GM21367 (cell line): ENCODE measurements at regions not wholly inside any gene's neighbourhood (a gene's known extent, or its start where the extent isn't known, plus 50 kb on each side); places are given as distances from the start of the nearest gene placed in this dataset.

ENCODE experiments used
- ATAC-seq: cut with Tn5 transposase; IDR thresholded peaks from one replicate; pipeline ENCODE4 v1.9.1; 2021; ENCODE audit not compliant: unreplicated experiment

DNA sequence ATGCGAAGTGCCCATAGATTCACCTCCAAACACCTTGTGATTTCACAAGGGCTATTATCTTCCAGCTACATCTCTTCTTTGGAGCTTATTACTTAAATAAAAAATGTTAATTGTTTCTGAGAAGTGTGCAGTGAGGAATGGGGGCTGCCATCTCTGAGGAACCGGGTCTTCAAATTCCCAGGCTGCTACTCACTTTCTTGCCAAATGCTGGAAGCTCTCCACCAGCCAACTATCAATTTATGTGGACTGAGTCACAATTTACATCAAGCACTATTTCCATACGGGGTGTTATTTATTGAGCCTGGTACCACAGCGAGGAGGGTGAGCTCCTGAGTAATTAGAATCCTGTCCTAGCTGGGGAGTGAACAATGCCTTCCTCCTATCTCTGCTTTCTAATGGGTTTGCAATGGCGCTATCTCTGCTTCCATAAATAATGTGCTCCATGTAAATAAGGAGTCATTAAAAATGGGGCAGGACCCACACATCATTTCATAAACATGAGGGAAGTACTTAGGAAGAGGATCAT lies 898.3 kb downstream of the VRK1 start:
- ATAC-seq = no peak

- ATAC-seq = no peak
Observed at GRCh38 chr14:97697772-97698171, 900.6 kb downstream of the VRK1 start.

DNA sequence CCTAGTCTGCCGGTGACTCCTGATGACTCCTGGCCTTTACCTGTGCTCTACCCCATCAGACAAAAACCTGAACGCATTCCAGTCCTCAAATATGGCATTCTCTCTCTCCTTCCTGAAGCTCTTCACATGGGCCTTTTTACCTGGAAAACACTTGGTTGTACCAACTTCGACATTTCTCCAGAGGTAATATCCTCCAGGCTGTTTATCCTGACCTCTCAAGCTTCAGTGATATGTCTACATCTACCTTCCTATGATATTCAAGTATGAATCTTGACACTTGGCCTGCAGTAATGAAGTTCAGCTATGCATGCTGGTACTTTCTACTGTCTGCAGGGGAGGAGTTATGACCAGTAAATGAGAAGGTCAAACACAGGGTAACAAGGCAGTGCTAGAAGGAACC lies 901.8 kb downstream of the VRK1 start:
- ATAC-seq = no peak

DNA sequence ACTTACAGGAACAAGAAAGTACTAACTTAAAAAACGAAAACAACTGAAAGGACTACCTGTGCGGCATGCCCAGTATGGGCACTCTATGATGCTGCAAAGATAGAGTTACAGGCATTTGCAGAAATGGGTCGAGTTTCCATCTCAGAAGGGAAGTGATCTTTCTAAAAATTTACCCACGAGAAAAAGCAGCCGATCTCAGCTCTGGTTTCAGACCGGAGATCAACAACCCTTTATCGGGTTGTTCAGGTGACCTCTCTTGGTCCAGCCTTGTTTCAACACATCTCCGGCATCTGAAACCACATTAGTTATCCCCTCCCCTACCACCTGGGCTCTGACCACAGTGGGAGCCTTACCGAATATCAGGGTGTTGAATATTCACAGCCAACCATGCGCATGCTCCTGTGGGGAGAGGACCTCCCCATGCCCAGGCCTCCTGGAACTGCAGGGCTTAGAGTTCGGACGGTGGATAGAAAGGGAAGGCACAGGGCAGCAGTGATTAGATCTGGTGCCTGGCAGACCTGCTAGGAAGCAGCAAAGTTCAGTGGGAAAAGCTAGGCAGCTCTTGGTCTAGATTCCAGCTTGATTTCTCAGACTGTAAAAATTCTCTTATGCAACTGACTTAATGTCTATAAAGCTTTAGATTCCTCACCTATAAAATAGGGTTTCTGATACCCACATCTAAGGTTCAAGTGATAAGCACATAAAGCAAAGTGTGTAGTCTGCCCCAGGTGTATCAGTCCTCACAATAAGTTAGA lies 906.0 kb downstream of the VRK1 start:
- no peak for ATAC-seq

DNA sequence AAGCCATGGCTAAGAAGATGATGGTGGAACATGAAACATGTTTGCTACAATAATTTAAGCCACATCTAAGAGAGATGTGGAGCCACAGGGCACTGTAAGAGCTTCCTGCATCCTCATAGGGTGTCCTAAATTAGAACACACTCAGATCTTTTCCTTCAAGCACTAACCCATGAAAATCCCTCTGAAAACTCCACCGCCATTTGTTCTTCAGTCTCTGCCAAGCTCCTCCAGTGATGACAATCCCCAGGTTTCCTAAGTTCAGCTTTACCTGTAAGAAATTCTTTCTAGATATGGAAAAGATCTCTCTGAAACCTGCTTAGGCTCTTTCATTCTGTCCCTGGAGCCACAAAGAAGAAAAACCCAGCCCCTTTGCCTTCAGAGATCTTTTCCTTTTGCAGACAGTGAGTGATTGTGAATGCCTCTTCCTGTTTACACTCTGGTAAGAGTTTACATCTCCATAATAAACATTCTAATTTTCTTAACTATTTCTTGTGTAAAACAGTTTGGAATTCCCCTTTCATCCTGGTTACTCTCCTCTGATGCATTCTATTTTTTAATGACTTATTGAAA lies 907.2 kb downstream of the VRK1 start:
- no peak for ATAC-seq

- no peak for ATAC-seq
Observed at GRCh38 chr14:97705107-97705506, 907.9 kb downstream of the VRK1 start.

DNA sequence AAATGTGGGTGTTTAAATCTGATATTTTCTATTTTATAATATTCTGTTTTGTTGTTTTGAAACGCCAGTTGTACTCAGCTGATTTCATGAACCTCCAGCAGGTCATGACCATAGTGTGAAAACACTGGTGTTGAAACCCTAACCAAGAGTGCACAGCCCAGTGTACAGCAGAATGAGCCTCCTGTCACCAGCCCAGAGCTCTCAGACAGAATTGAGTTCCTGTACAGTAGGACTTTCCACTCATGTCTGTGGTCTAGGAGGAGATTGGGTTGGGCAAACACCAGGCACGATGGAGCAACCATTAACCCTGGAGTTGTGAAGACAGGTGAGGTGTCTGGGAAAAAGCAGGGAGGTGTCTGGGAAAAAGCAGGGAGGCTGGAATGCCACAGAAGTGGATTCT lies 908.8 kb downstream of the VRK1 start:
- ATAC-seq = no peak

DNA sequence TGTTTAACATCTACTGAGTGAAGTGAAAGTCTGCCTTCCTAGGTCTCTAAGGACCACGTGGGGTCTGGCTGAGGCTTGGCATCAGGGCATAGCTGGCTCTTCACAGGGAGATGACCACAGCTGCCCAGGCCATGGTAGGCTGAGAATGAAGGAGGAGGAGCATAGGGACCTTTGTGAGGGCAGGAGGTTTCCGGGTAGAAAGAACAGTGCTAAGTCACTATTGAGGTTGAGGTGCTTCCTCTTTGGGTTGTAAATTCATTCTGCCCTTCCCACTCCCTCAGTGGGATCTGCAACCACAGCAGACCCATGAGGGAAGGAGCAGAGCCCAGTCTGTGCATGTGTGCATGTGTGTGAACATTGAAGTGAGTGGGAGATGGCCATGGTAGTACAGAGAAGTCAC lies 909.6 kb downstream of the VRK1 start:
- ATAC-seq = no peak

GRCh38 chr14:97707603-97708002 lies 910.4 kb downstream of the VRK1 start:
- no peak for ATAC-seq

DNA sequence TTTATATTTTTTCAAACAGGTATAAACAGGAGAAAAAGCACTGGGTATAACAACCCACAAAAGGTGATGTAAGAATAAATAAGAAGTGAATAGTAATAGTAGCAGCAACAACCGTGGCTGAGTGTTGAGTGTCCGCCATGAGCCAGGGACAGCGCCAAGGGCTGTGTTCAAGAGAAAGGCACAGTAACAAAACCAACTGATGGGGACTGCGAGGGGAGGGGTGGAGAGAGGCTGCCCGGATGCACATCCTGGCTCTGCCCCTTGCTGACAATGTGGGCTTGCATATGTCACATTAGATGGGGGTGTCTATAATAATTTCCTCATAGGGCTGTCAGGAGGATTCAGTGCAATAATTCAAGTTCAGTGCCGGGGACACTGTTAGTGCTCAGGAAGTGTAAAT lies 912.4 kb downstream of the VRK1 start:
- ATAC-seq = no peak

- ATAC-seq = no peak
Observed at GRCh38 chr14:97710726-97711125, 913.5 kb downstream of the VRK1 start.

DNA sequence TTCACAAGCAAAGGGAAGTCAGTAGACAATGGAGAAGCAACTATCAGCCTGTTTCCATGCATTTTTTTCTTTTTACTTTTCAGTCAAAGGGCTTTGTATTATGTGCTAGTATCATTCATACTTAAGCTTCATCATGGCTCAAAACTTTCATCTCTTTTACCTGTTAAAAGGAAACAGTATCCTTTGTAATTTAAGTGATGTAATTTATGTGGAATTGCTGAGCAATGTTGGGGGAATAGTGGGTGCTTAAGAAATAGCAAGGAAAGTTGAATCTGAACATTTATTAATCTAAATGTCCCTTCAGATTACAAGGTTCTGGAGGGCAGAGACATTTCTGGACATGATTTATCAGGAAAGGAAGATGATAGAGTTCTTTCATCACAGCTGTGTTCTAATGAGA lies 915.3 kb downstream of the VRK1 start:
- ATAC-seq = no peak

DNA sequence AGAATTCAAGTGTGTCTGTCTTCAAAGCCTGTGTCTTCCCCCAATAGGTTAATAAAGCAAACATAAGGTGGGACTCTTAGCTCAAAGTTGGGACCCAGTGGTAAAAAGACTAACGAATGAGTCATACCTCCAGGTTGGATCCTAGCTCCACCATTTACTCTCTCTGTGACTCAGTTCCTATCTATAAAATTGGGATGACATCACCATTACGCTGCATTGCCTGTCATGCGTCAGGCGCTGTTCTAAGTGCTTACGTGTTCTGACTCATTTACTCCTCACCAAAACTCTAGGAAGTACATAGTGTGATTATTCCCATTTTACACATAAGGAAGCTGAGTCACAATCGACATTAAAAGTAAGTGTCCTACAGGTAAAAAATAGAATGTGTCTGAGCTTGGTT lies 915.8 kb downstream of the VRK1 start:
- no peak for ATAC-seq

DNA sequence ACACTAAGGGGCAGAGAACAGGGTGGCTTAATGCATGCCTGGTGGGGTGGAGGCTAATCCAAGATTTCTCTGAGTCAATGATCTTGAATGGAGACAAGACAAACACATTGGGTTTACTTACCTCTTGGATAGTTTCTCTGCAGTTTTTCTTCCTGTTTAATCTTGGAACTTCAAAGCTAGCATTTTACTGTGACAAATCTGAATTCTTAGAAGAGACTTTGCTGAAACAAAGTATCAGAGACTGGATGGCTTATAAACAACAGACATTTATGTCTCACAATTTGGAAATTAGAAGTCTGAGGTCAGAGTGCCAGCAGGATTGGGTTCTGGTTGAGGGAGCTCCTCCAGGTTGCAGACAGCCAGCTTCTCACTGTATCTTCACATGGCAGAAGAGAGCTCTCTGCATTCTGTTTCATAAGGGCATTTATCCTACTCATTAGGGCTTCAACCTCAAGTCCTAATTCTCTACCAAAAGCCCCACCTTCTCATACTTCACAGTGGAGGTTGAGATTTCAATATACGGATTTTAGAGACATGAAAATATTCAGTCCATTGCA lies 921.8 kb downstream of the VRK1 start:
- no peak for ATAC-seq

- no peak for ATAC-seq
Observed at GRCh38 chr14:97719931-97720330, 922.7 kb downstream of the VRK1 start.

DNA sequence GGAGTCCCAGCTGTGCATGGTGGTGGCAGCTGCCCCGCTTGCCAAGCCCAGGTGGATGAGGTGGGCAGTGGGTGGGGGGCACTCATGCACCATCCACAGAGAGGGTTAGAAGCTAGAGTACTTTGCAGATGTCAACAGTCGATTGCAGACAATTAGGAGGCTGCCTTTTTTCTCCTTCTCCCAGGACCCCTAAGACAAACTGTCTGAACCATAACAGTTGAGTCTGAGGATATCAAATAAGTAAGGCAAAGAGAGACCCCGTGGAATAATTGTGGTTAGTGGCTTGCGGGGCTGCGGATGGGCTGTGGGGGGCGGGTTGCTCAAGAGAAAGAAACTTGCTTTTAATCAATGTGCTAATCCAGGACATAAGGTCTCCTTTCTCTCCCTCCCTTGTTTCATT lies 926.2 kb downstream of the VRK1 start:
- ATAC-seq = no peak

DNA sequence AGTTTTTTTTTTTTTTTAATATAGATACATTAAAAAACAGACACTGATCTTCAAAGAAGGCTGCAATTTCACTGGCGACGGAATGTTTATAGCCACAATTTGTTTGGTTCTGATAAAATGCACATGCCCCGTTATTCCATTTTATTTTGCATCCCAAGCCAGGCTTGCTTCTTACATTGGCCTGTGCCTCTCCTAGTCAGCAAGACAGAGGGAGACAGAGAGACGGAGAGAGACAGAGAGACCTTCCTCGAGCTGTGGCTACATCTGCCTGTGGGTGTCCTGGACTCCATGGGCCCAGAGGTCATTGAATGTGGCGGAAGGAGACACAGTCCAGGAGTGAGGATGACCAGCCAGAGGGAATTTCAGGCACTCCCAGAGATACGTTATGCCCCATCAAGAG lies 926.6 kb downstream of the VRK1 start:
- no peak for ATAC-seq

- no peak for ATAC-seq
Observed at GRCh38 chr14:97724265-97724731, 927.1 kb downstream of the VRK1 start.

- ATAC-seq = no peak
Observed at GRCh38 chr14:97726676-97727075, 929.5 kb downstream of the VRK1 start.

- ATAC-seq = no peak
Observed at GRCh38 chr14:97730706-97731105, 933.5 kb downstream of the VRK1 start.

- ATAC-seq = no peak
Observed at GRCh38 chr14:97731800-97732199, 934.6 kb downstream of the VRK1 start.

DNA sequence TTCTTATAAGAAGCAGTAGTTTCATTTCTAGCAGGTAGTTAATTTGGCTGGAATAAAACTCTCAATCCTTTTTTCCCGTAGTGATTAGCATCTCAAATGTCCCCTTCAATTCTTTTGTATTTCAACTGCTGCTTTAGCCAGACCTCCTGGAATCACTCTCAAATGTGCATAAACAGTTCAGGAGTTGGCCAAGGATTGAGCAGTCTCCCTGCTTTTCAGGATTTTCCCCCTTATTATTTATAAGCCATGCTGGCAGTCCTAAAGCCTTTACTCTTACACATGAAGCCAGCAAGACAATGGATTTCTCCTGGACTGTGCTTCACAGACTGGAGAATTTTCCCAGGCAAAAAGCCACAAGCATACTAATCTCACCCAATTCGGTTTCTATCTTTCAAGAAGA lies 950.1 kb downstream of the VRK1 start:
- ATAC-seq = no peak
